ENCODE measurements at regions not wholly inside any gene's neighbourhood (a gene's known extent, or its start where the extent isn't known, plus 50 kb on each side); places are given as distances from the start of the nearest gene placed in this dataset.

GRCh38 chr1:191974004-191974403 is 184.3 kb upstream of the RGS18 start:
- H3K9me3 Mint-ChIP-seq (ENCODE audit: low read depth): peaks cover 9% of the 10 kb centered on the region
- TF ChIP-seq CTCF (IDR thresholded peaks at IDR 0.05; ENCODE audit: unreplicated experiment): no peak
- H3K4me1 Mint-ChIP-seq (ENCODE audit: low read depth): no peaks in the 10 kb centered on the region
- H3K27me3 Mint-ChIP-seq: no peaks in the 10 kb centered on the region
- no peak for DNase-seq (ENCODE audit: low spot score, unreplicated experiment)
- peaks cover 4% of the 10 kb centered on the region for H3K36me3 Mint-ChIP-seq (ENCODE audit: insufficient read depth)
- no peak overlapping the region for H3K27ac Mint-ChIP-seq
- H3K4me3 Mint-ChIP-seq (ENCODE audit: low read depth): no peak overlapping the region

- H3K27ac Mint-ChIP-seq: no peak overlapping the region
- no peak for TF ChIP-seq CTCF (IDR thresholded peaks at IDR 0.05; ENCODE audit: unreplicated experiment)
Observed at GRCh38 chr1:191977874-191978506, 180.3 kb upstream of the RGS18 start.

GRCh38 chr1:191984856-191985255 is 173.4 kb upstream of the RGS18 start:
- no peak overlapping the region for H3K27ac Mint-ChIP-seq
- H3K4me1 Mint-ChIP-seq (ENCODE audit: low read depth): no peaks in the 10 kb centered on the region
- no peak overlapping the region for H3K4me3 Mint-ChIP-seq (ENCODE audit: low read depth)
- TF ChIP-seq CTCF (IDR thresholded peaks at IDR 0.05; ENCODE audit: unreplicated experiment): no peak
- H3K27me3 Mint-ChIP-seq: no peaks in the 10 kb centered on the region
- H3K36me3 Mint-ChIP-seq (ENCODE audit: insufficient read depth): no peaks in the 10 kb centered on the region
- no peak for DNase-seq (ENCODE audit: low spot score, unreplicated experiment)
- H3K9me3 Mint-ChIP-seq (ENCODE audit: low read depth): peaks cover 6% of the 10 kb centered on the region

More at GRCh38 chr1:191977874-191978506, 180.3 kb upstream of the RGS18 start:
- Mint-ChIP-seq H3K27me3 (no peaks in the 10 kb centered on the region), H3K4me1 (ENCODE audit: low read depth) (no peaks in the 10 kb centered on the region), H3K36me3 (ENCODE audit: insufficient read depth) (peaks cover 4% of the 10 kb centered on the region), H3K4me3 (ENCODE audit: low read depth) (no peak overlapping the region), H3K9me3 (ENCODE audit: low read depth) (peaks cover 16% of the 10 kb centered on the region)
- DNase-seq (ENCODE audit: low spot score, unreplicated experiment): no peak

- no peaks in the 10 kb centered on the region for H3K36me3 Mint-ChIP-seq (ENCODE audit: insufficient read depth)
- H3K4me1 Mint-ChIP-seq (ENCODE audit: low read depth): no peaks in the 10 kb centered on the region
- no peak for DNase-seq (ENCODE audit: low spot score, unreplicated experiment)
- H3K9me3 Mint-ChIP-seq (ENCODE audit: low read depth): no peaks in the 10 kb centered on the region
- no peaks in the 10 kb centered on the region for H3K27me3 Mint-ChIP-seq
- H3K27ac Mint-ChIP-seq: no peak overlapping the region
- H3K4me3 Mint-ChIP-seq (ENCODE audit: low read depth): no peak overlapping the region
- TF ChIP-seq CTCF (IDR thresholded peaks at IDR 0.05; ENCODE audit: unreplicated experiment): no peak
Observed at GRCh38 chr1:191992118-191992517, 166.1 kb upstream of the RGS18 start.

GRCh38 chr1:191993549-191993948 is 164.7 kb upstream of the RGS18 start:
- no peak overlapping the region for H3K27ac Mint-ChIP-seq
- H3K27me3 Mint-ChIP-seq: no peaks in the 10 kb centered on the region
- no peaks in the 10 kb centered on the region for H3K9me3 Mint-ChIP-seq (ENCODE audit: low read depth)
- no peaks in the 10 kb centered on the region for H3K4me1 Mint-ChIP-seq (ENCODE audit: low read depth)
- no peak for DNase-seq (ENCODE audit: low spot score, unreplicated experiment)
- no peak for TF ChIP-seq CTCF (IDR thresholded peaks at IDR 0.05; ENCODE audit: unreplicated experiment)
- H3K4me3 Mint-ChIP-seq (ENCODE audit: low read depth): no peak overlapping the region
- no peaks in the 10 kb centered on the region for H3K36me3 Mint-ChIP-seq (ENCODE audit: insufficient read depth)

Measured in progenitor cell of endocrine pancreas (in vitro differentiated cells).